ENCODE measurements at regions not wholly inside any gene's neighbourhood (a gene's known extent, or its start where the extent isn't known, plus 50 kb on each side); places are given as distances from the start of the nearest gene placed in this dataset.

- H3K4me1 ChIP-seq (ENCODE audit: insufficient read depth, low read length), result no peaks in the 10 kb centered on the region
- H3K27me3 ChIP-seq (ENCODE audit: control insufficient read depth in 1 of 2, insufficient read depth in 2 of 2, low read length in 2 of 2), result no peaks in the 10 kb centered on the region
- TF ChIP-seq KMT2B (CRISPR knock-in tag; IDR thresholded peaks at IDR 0.05), result no peak
- no peak for TF ChIP-seq UBTF (CRISPR knock-in tag; IDR thresholded peaks at IDR 0.05)
- no peak for TF ChIP-seq ZKSCAN8 (CRISPR knock-in tag; IDR thresholded peaks at IDR 0.05; ENCODE audit: borderline replicate concordance)
- TF ChIP-seq GPBP1L1 (CRISPR knock-in tag; IDR thresholded peaks at IDR 0.05), result no peak
- TF ChIP-seq ZSCAN20 (CRISPR knock-in tag; IDR thresholded peaks at IDR 0.05; ENCODE audit: borderline replicate concordance), result no peak
- no peak for TF ChIP-seq NCOA2 (CRISPR knock-in tag; IDR thresholded peaks at IDR 0.05)
- no peak for TF ChIP-seq ZFY (CRISPR knock-in tag; IDR thresholded peaks at IDR 0.05)
- no peak for TF ChIP-seq KLF6 (CRISPR knock-in tag; IDR thresholded peaks at IDR 0.05)
- no peak for TF ChIP-seq ISX (CRISPR knock-in tag; conservative IDR thresholded peaks at IDR 0.05)
- TF ChIP-seq, protein P1, sequence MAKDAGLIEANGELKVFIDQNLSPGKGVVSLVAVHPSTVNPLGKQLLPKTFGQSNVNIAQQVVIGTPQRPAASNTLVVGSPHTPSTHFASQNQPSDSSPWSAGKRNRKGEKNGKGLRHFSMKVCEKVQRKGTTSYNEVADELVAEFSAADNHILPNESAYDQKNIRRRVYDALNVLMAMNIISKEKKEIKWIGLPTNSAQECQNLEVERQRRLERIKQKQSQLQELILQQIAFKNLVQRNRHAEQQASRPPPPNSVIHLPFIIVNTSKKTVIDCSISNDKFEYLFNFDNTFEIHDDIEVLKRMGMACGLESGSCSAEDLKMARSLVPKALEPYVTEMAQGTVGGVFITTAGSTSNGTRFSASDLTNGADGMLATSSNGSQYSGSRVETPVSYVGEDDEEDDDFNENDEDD (CRISPR knock-in tag; IDR thresholded peaks at IDR 0.05; ENCODE audit: borderline replicate concordance), result no peak
- in situ Hi-C loops (cut with HindIII; ENCODE audit: extremely low pct_ligation_motif_present, low pct_unique_long_range_greater_than_20kb), result no loop called here
- BruUV-seq (replicated peaks), result no TSS peak
- no peak overlapping the region for H3K27ac ChIP-seq (ENCODE audit: extremely low read length, insufficient read depth, low read length)
- H4K20me1 ChIP-seq (ENCODE audit: insufficient read depth, low read length), result no peaks in the 10 kb centered on the region
- no peak overlapping the region for H3K4me3 ChIP-seq (replicated peaks in 1 of 3; ENCODE audit: insufficient read depth in 1 of 3, low read depth in 2 of 3, low read length in 3 of 3)
- H3K9me3 ChIP-seq (ENCODE audit: low read length), result no peaks in the 10 kb centered on the region
- DNase-seq (ENCODE audit: low spot score), result no peak
- 11% methylated on average over 5 of the region's 5 CpGs for WGBS (ENCODE audit: low lambda C conversion rate)
- H3K4me2 ChIP-seq (ENCODE audit: low read depth, low read length), result no peak overlapping the region
- no peak for ATAC-seq
- FAIRE-seq, result no peak
- H3K36me3 ChIP-seq (replicated peaks in 1 of 2; ENCODE audit: control insufficient read depth in 1 of 2, insufficient read depth in 2 of 2, low read length in 2 of 2), result no peaks in the 10 kb centered on the region
- no peak overlapping the region for H2AFZ ChIP-seq (ENCODE audit: low read length)
- intact Hi-C loops (cut with micrococcal nuclease; ENCODE audit: unreplicated experiment), result no loop called here
- CTCF ChIA-PET (ENCODE audit: low intra/inter-chr PET ratio, low total read pairs), result no interaction called here
- POLR2A ChIA-PET, result no interaction called here
- no peaks in the 10 kb centered on the region for H3K79me2 ChIP-seq (ENCODE audit: insufficient read depth, low read length)
- H3K9ac ChIP-seq (ENCODE audit: insufficient read depth, low read depth, low read length), result no peak overlapping the region
Measured at GRCh38 chr14:39847852-39848251, 415.6 kb upstream of the FBXO33 start.

All from HepG2 (cell line).